ENCODE measurements at regions not wholly inside any gene's neighbourhood (a gene's known extent, or its start where the extent isn't known, plus 50 kb on each side); places are given as distances from the start of the nearest gene placed in this dataset.
A peak's percentile ranks its signal among the peaks of the same experiment; 100 is the strongest.

GRCh38 chr6:67362976-67363375 lies 1272.1 kb upstream of the ADGRB3 start:
- no peak overlapping the region for H2AFZ ChIP-seq (ENCODE audit: low read length)
- no peaks in the 10 kb centered on the region for H3K79me2 ChIP-seq (ENCODE audit: low read length)
- TF ChIP-seq EZH2phosphoT487 (IDR thresholded peaks at IDR 0.05; ENCODE audit: low read length) (no peak), EZH2 (optimal IDR thresholded peaks at IDR 0.05; ENCODE audit: low read depth, low read length) (no peak), CTCF (IDR thresholded peaks at IDR 0.05; ENCODE audit: low read length) (no peak)
- H3K9me3 ChIP-seq (replicated peaks; ENCODE audit: insufficient read depth, low read length) = no peaks in the 10 kb centered on the region
- no peak overlapping the region for H3K9ac ChIP-seq (ENCODE audit: low read length)
- H3K27me3 ChIP-seq (replicated peaks; ENCODE audit: insufficient read depth, low read length) = no peaks in the 10 kb centered on the region
- no peak overlapping the region for H3K27ac ChIP-seq (ENCODE audit: low read length)
- no peak overlapping the region for H3K4me2 ChIP-seq (ENCODE audit: low read depth, low read length)
- no peak for DNase-seq
- H3K4me3 ChIP-seq (ENCODE audit: low read length) = no peak overlapping the region
- no peaks in the 10 kb centered on the region for H3F3A ChIP-seq (ENCODE audit: insufficient read depth, low read length)
- H3K4me1 ChIP-seq (ENCODE audit: low read length) = no peaks in the 10 kb centered on the region
- H3K9me2 ChIP-seq (replicated peaks; ENCODE audit: insufficient read depth, low read length) = no peaks in the 10 kb centered on the region
- no peaks in the 10 kb centered on the region for H4K20me1 ChIP-seq (ENCODE audit: insufficient read depth, low read length)
- no peaks in the 10 kb centered on the region for H3K36me3 ChIP-seq (replicated peaks; ENCODE audit: insufficient read depth, low read length)

DNA sequence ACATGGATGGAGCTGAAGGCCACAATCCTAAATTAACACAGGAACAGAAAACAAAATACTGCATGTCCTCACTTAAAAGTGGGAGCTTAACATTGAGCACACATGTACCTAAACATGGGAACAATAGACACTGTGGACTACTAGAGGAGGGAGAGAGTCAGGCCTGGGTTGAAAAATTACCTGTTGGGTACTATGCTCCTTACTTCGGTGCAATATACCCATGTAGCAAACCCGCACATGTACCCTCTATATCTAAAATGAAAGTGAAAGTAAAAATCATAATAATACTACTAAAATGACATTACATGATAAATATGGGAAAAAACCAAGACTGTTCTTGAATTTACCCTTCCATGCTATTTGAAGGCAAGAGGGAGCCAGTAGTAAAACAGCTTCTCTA lies 1273.8 kb upstream of the ADGRB3 start:
- no peaks in the 10 kb centered on the region for H3K4me1 ChIP-seq (ENCODE audit: low read length)
- H3K4me2 ChIP-seq (ENCODE audit: low read depth, low read length) = peak overlapping the region; percentile 58; the same call in 1 of the 2 replicates
- no peaks in the 10 kb centered on the region for H3K36me3 ChIP-seq (replicated peaks; ENCODE audit: insufficient read depth, low read length)
- no peak overlapping the region for H3K27ac ChIP-seq (ENCODE audit: low read length)
- DNase-seq = peak; percentile 9
- H3K9me2 ChIP-seq (replicated peaks; ENCODE audit: insufficient read depth, low read length) = no peaks in the 10 kb centered on the region
- no peaks in the 10 kb centered on the region for H3F3A ChIP-seq (ENCODE audit: insufficient read depth, low read length)
- peak overlapping the region; percentile 82 for H2AFZ ChIP-seq (ENCODE audit: low read length)
- TF ChIP-seq EZH2phosphoT487 (IDR thresholded peaks at IDR 0.05; ENCODE audit: low read length) (no peak), CTCF (IDR thresholded peaks at IDR 0.05; ENCODE audit: low read length) (no peak), EZH2 (optimal IDR thresholded peaks at IDR 0.05; ENCODE audit: low read depth, low read length) (no peak)
- no peaks in the 10 kb centered on the region for H3K9me3 ChIP-seq (replicated peaks; ENCODE audit: insufficient read depth, low read length)
- H4K20me1 ChIP-seq (ENCODE audit: insufficient read depth, low read length) = no peaks in the 10 kb centered on the region
- peak overlapping the region; percentile 23; the same call in 1 of the 2 replicates for H3K4me3 ChIP-seq (ENCODE audit: low read length)
- H3K9ac ChIP-seq (ENCODE audit: low read length) = no peak overlapping the region
- no peaks in the 10 kb centered on the region for H3K27me3 ChIP-seq (replicated peaks; ENCODE audit: insufficient read depth, low read length)
- no peaks in the 10 kb centered on the region for H3K79me2 ChIP-seq (ENCODE audit: low read length)

GRCh38 chr6:67358241-67358640 lies 1276.8 kb upstream of the ADGRB3 start:
- H4K20me1 ChIP-seq (ENCODE audit: insufficient read depth, low read length) = no peaks in the 10 kb centered on the region
- H3K4me1 ChIP-seq (ENCODE audit: low read length) = no peaks in the 10 kb centered on the region
- TF ChIP-seq CTCF (IDR thresholded peaks at IDR 0.05; ENCODE audit: low read length) (no peak), EZH2phosphoT487 (IDR thresholded peaks at IDR 0.05; ENCODE audit: low read length) (no peak), EZH2 (optimal IDR thresholded peaks at IDR 0.05; ENCODE audit: low read depth, low read length) (no peak)
- no peak overlapping the region for H3K27ac ChIP-seq (ENCODE audit: low read length)
- H3F3A ChIP-seq (ENCODE audit: insufficient read depth, low read length) = no peaks in the 10 kb centered on the region
- H3K9me2 ChIP-seq (replicated peaks; ENCODE audit: insufficient read depth, low read length) = no peaks in the 10 kb centered on the region
- no peak overlapping the region for H3K4me3 ChIP-seq (ENCODE audit: low read length)
- no peaks in the 10 kb centered on the region for H3K27me3 ChIP-seq (replicated peaks; ENCODE audit: insufficient read depth, low read length)
- no peak overlapping the region for H3K9ac ChIP-seq (ENCODE audit: low read length)
- H3K9me3 ChIP-seq (replicated peaks; ENCODE audit: insufficient read depth, low read length) = no peaks in the 10 kb centered on the region
- H2AFZ ChIP-seq (ENCODE audit: low read length) = no peak overlapping the region
- H3K36me3 ChIP-seq (replicated peaks; ENCODE audit: insufficient read depth, low read length) = no peaks in the 10 kb centered on the region
- no peaks in the 10 kb centered on the region for H3K79me2 ChIP-seq (ENCODE audit: low read length)
- DNase-seq = no peak
- no peak overlapping the region for H3K4me2 ChIP-seq (ENCODE audit: low read depth, low read length)
